ENCODE measurements at regions not wholly inside any gene's neighbourhood (a gene's known extent, or its start where the extent isn't known, plus 50 kb on each side); places are given as distances from the start of the nearest gene placed in this dataset.

DNA sequence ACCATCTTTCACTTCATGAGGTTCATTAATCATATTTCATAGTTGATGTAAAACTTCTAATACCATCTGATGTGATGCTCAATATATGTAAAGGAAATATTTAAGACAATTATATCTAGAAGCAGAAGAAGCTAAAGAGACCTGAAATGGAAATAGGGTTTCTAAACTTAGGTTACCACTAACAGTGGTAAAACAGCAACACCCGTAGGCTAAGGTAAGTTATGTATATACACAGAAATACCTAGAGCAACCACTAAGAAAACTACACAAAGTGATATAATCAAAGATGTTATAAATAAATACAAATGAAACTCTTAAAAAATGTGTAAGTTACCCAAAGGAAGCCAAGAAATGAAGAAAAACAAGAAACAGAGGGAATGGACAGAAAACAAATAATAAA, 61.1 kb upstream of the TNFSF4 start:
- H3K36me3 ChIP-seq (ENCODE audit: control insufficient read depth, insufficient read depth, low read length) = no peaks in the 10 kb centered on the region
- POLR2A ChIA-PET = interaction anchor here (1.2 to 1.3 kb wide), 2 partner anchors 10 to 19 kb away, joined by 3 to 4 read pairs; no protein-coding TSS in a partner anchor
- no peaks in the 10 kb centered on the region for H3K27me3 ChIP-seq (ENCODE audit: control insufficient read depth in 2 of 2, insufficient read depth in 2 of 2, low read length in 2 of 2)
- no peaks in the 10 kb centered on the region for H4K20me1 ChIP-seq (replicated peaks; ENCODE audit: control insufficient read depth, insufficient read depth, low read length)
- peaks cover 0 to 29% of the 10 kb centered on the region in 2 experiments; a peak in 3 of 5 replicates for H3K4me1 ChIP-seq (replicated peaks in 1 of 2; ENCODE audit: control insufficient read depth in 2 of 2, insufficient read depth in 2 of 2, low read length in 2 of 2)
- H3K9ac ChIP-seq (ENCODE audit: insufficient read depth in 1 of 2, low read depth in 2 of 2, low read length in 2 of 2) = no peak overlapping the region
- H3K9me3 ChIP-seq (replicated peaks; ENCODE audit: control insufficient read depth, insufficient read depth, low read depth, low read length) = no peaks in the 10 kb centered on the region
- TF ChIP-seq, protein P1, sequence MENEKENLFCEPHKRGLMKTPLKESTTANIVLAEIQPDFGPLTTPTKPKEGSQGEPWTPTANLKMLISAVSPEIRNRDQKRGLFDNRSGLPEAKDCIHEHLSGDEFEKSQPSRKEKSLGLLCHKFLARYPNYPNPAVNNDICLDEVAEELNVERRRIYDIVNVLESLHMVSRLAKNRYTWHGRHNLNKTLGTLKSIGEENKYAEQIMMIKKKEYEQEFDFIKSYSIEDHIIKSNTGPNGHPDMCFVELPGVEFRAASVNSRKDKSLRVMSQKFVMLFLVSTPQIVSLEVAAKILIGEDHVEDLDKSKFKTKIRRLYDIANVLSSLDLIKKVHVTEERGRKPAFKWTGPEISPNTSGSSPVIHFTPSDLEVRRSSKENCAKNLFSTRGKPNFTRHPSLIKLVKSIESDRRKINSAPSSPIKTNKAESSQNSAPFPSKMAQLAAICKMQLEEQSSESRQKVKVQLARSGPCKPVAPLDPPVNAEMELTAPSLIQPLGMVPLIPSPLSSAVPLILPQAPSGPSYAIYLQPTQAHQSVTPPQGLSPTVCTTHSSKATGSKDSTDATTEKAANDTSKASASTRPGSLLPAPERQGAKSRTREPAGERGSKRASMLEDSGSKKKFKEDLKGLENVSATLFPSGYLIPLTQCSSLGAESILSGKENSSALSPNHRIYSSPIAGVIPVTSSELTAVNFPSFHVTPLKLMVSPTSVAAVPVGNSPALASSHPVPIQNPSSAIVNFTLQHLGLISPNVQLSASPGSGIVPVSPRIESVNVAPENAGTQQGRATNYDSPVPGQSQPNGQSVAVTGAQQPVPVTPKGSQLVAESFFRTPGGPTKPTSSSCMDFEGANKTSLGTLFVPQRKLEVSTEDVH (IDR thresholded peaks at IDR 0.05; ENCODE audit: low read depth, partially characterized antibody) = no peak
- TF ChIP-seq ZNF121 (CRISPR knock-in tag; conservative IDR thresholded peaks at IDR 0.05) (no peak), CBX1 (IDR thresholded peaks at IDR 0.05; ENCODE audit: low read depth) (no peak), ZNF696 (CRISPR knock-in tag; conservative IDR thresholded peaks at IDR 0.05) (no peak), FOXA3 (CRISPR knock-in tag; conservative IDR thresholded peaks at IDR 0.05 in 1 of 2, IDR thresholded peaks at IDR 0.05 in 1 of 2) (no peak)
- TF ChIP-seq, protein P2, sequence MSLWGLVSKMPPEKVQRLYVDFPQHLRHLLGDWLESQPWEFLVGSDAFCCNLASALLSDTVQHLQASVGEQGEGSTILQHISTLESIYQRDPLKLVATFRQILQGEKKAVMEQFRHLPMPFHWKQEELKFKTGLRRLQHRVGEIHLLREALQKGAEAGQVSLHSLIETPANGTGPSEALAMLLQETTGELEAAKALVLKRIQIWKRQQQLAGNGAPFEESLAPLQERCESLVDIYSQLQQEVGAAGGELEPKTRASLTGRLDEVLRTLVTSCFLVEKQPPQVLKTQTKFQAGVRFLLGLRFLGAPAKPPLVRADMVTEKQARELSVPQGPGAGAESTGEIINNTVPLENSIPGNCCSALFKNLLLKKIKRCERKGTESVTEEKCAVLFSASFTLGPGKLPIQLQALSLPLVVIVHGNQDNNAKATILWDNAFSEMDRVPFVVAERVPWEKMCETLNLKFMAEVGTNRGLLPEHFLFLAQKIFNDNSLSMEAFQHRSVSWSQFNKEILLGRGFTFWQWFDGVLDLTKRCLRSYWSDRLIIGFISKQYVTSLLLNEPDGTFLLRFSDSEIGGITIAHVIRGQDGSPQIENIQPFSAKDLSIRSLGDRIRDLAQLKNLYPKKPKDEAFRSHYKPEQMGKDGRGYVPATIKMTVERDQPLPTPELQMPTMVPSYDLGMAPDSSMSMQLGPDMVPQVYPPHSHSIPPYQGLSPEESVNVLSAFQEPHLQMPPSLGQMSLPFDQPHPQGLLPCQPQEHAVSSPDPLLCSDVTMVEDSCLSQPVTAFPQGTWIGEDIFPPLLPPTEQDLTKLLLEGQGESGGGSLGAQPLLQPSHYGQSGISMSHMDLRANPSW (CRISPR knock-in tag; IDR thresholded peaks at IDR 0.05) = no peak
- no peaks in the 10 kb centered on the region for H3K79me2 ChIP-seq (ENCODE audit: control insufficient read depth, insufficient read depth, low read length)
- in situ Hi-C loops (cut with MboI) = no loop called here
- H3K9me1 ChIP-seq (ENCODE audit: control insufficient read depth, insufficient read depth, low read length) = no peaks in the 10 kb centered on the region
- CTCF ChIA-PET (ENCODE audit: low intra/inter-chr PET ratio) = no interaction called here
- no peak overlapping the region for H2AFZ ChIP-seq (ENCODE audit: low read depth, low read length)
- FAIRE-seq (no peak), DNase-seq (ENCODE audit: extremely low read depth in 1 of 4, low spot score in 3 of 4) (no peak), ATAC-seq (no peak)
- no peak overlapping the region for H3K27ac ChIP-seq (ENCODE audit: extremely low read depth, low read depth, low read length)
- no TSS peak for BruUV-seq (replicated peaks)
- intact Hi-C loops (cut with micrococcal nuclease) = loop anchor here (5.0 kb wide), 5 partner anchors 34 to 209 kb away; partner anchors contain the start of gene PRDX6
- H3K4me2 ChIP-seq (ENCODE audit: insufficient read depth, low read length) = no peak overlapping the region
- H3K4me3 ChIP-seq = no peak overlapping the region
- 74% methylated on average over 1 of the region's 1 CpG for WGBS (ENCODE audit: insufficient coverage, low coverage, missing lambda C conversion rate)
